HG03457 (cell line): ENCODE measurements at regions not wholly inside any gene's neighbourhood (a gene's known extent, or its start where the extent isn't known, plus 50 kb on each side); places are given as distances from the start of the nearest gene placed in this dataset.

ENCODE experiments used
- ATAC-seq: cut with Tn5 transposase; IDR thresholded peaks from one replicate; pipeline ENCODE4 v1.9.1; 2021; ENCODE audit warnings: moderate number of reproducible peaks; ENCODE audit not compliant: unreplicated experiment

GRCh38 chr4:14084598-14084997 lies 457.1 kb upstream of the BOD1L1 start:
- no peak for ATAC-seq

GRCh38 chr4:14087459-14087858 lies 459.9 kb upstream of the BOD1L1 start:
- ATAC-seq, result peak; percentile 52

- ATAC-seq, result no peak
These were observed 460.4 kb upstream of the BOD1L1 start for GRCh38 chr4:14087921-14088320.

- no peak for ATAC-seq
These were observed 464.0 kb upstream of the BOD1L1 start for GRCh38 chr4:14091531-14091930.

GRCh38 chr4:14091966-14092365 lies 464.4 kb upstream of the BOD1L1 start:
- ATAC-seq, result no peak

GRCh38 chr4:14092741-14093140 lies 465.2 kb upstream of the BOD1L1 start:
- no peak for ATAC-seq

GRCh38 chr4:14095831-14096230 lies 468.3 kb upstream of the BOD1L1 start:
- ATAC-seq, result no peak

- ATAC-seq, result no peak
These were observed 469.0 kb upstream of the BOD1L1 start for GRCh38 chr4:14096396-14096965.

- no peak for ATAC-seq
These were observed 472.8 kb upstream of the BOD1L1 start for GRCh38 chr4:14100349-14100748.

- no peak for ATAC-seq
These were observed 482.9 kb upstream of the BOD1L1 start for GRCh38 chr4:14110407-14110806.

- ATAC-seq, result no peak
These were observed 484.2 kb upstream of the BOD1L1 start for GRCh38 chr4:14111730-14112181.

GRCh38 chr4:14115106-14115505 lies 487.6 kb upstream of the BOD1L1 start:
- no peak for ATAC-seq

GRCh38 chr4:14117575-14118238 lies 490.2 kb upstream of the BOD1L1 start:
- ATAC-seq, result no peak

- no peak for ATAC-seq
These were observed 497.3 kb upstream of the BOD1L1 start for GRCh38 chr4:14124816-14125215.

GRCh38 chr4:14125375-14126129 lies 498.0 kb upstream of the BOD1L1 start:
- peak; percentile 94 for ATAC-seq

- ATAC-seq, result no peak
These were observed 503.0 kb upstream of the BOD1L1 start for GRCh38 chr4:14130551-14130950.

GRCh38 chr4:14131335-14131734 lies 503.8 kb upstream of the BOD1L1 start:
- ATAC-seq, result no peak

GRCh38 chr4:14132301-14132700 lies 504.8 kb upstream of the BOD1L1 start:
- no peak for ATAC-seq

- no peak for ATAC-seq
These were observed 510.6 kb upstream of the BOD1L1 start for GRCh38 chr4:14138106-14138505.

GRCh38 chr4:14143892-14144291 lies 516.4 kb upstream of the BOD1L1 start:
- ATAC-seq, result no peak

- ATAC-seq, result no peak
These were observed 521.9 kb upstream of the BOD1L1 start for GRCh38 chr4:14149176-14150053.
